ENCODE measurements at regions not wholly inside any gene's neighbourhood (a gene's known extent, or its start where the extent isn't known, plus 50 kb on each side); places are given as distances from the start of the nearest gene placed in this dataset.

GRCh38 chr2:216281876-216282275 is 90.4 kb downstream of the MARCHF4 start:
- Mint-ChIP-seq H3K4me1 (peaks cover 15% of the 10 kb centered on the region), H3K9me3 (peaks cover 0 to 2% (median 0%) of the 10 kb centered on the region in 7 donors), H3K4me3 (no peak overlapping the region), H3K27me3 (ENCODE audit: low read depth in 3 of 3) (peaks cover 0 to 1% (median 0%) of the 10 kb centered on the region in 3 donors), H3K36me3 (no peaks in the 10 kb centered on the region), H3K27ac (no peak overlapping the region)
- Histone ChIP-seq H3K4me2 (replicated peaks; ENCODE audit: extremely low read depth, low read length, poor library complexity, severe bottlenecking) (no peak overlapping the region), H3K4me3 (replicated peaks in 1 of 3; ENCODE audit: low read depth in 2 of 3, low read length in 3 of 3) (no peak overlapping the region), H3K4me1 (ENCODE audit: control insufficient read depth in 1 of 2, insufficient read depth in 2 of 2, low read length in 2 of 2) (no peaks in the 10 kb centered on the region), H4K20me1 (ENCODE audit: insufficient read depth, low read length) (no peaks in the 10 kb centered on the region), H3K9me3 (replicated peaks in 1 of 2; ENCODE audit: control insufficient read depth in 1 of 2, insufficient read depth in 1 of 2, low read length in 2 of 2) (no peaks in the 10 kb centered on the region), H3K9ac (ENCODE audit: insufficient read depth, low read length, poor library complexity, severe bottlenecking) (no peak overlapping the region), H2AFZ (ENCODE audit: insufficient read depth, low read depth, low read length, poor library complexity, severe bottlenecking) (no peak overlapping the region), H3K36me3 (replicated peaks in 1 of 2; ENCODE audit: control insufficient read depth in 1 of 2, insufficient read depth in 2 of 2, low read length in 2 of 2) (no peaks in the 10 kb centered on the region), H3K27ac (ENCODE audit: low read depth in 1 of 2, low read length in 2 of 2) (no peak overlapping the region), H3K79me2 (ENCODE audit: insufficient read depth, low read length) (no peaks in the 10 kb centered on the region), H3K27me3 (ENCODE audit: control insufficient read depth in 2 of 2, insufficient read depth in 2 of 2, low read length in 2 of 2) (no peaks in the 10 kb centered on the region)
- WGBS (ENCODE audit: insufficient coverage) = no CpG with 5 or more reads among the region's 2 CpGs
- intact Hi-C loops (cut with micrococcal nuclease) = no loop called here
- TF ChIP-seq, protein P1, sequence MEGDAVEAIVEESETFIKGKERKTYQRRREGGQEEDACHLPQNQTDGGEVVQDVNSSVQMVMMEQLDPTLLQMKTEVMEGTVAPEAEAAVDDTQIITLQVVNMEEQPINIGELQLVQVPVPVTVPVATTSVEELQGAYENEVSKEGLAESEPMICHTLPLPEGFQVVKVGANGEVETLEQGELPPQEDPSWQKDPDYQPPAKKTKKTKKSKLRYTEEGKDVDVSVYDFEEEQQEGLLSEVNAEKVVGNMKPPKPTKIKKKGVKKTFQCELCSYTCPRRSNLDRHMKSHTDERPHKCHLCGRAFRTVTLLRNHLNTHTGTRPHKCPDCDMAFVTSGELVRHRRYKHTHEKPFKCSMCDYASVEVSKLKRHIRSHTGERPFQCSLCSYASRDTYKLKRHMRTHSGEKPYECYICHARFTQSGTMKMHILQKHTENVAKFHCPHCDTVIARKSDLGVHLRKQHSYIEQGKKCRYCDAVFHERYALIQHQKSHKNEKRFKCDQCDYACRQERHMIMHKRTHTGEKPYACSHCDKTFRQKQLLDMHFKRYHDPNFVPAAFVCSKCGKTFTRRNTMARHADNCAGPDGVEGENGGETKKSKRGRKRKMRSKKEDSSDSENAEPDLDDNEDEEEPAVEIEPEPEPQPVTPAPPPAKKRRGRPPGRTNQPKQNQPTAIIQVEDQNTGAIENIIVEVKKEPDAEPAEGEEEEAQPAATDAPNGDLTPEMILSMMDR (IDR thresholded peaks at IDR 0.05) = no peak
- no peak for DNase-seq

GRCh38 chr2:216281316-216281715 is 91.0 kb downstream of the MARCHF4 start:
- WGBS (ENCODE audit: insufficient coverage) = 100% methylated on average over 1 of the region's 1 CpG
- intact Hi-C loops (cut with micrococcal nuclease) = no loop called here
- Histone ChIP-seq H3K9ac (ENCODE audit: insufficient read depth, low read length, poor library complexity, severe bottlenecking) (no peak overlapping the region), H3K4me1 (ENCODE audit: control insufficient read depth in 1 of 2, insufficient read depth in 2 of 2, low read length in 2 of 2) (no peaks in the 10 kb centered on the region), H2AFZ (ENCODE audit: insufficient read depth, low read depth, low read length, poor library complexity, severe bottlenecking) (no peak overlapping the region), H3K4me2 (replicated peaks; ENCODE audit: extremely low read depth, low read length, poor library complexity, severe bottlenecking) (no peak overlapping the region), H3K27ac (ENCODE audit: low read depth in 1 of 2, low read length in 2 of 2) (no peak overlapping the region), H3K79me2 (ENCODE audit: insufficient read depth, low read length) (no peaks in the 10 kb centered on the region), H3K27me3 (ENCODE audit: control insufficient read depth in 2 of 2, insufficient read depth in 2 of 2, low read length in 2 of 2) (no peaks in the 10 kb centered on the region), H3K9me3 (replicated peaks in 1 of 2; ENCODE audit: control insufficient read depth in 1 of 2, insufficient read depth in 1 of 2, low read length in 2 of 2) (no peaks in the 10 kb centered on the region), H3K36me3 (replicated peaks in 1 of 2; ENCODE audit: control insufficient read depth in 1 of 2, insufficient read depth in 2 of 2, low read length in 2 of 2) (no peaks in the 10 kb centered on the region), H3K4me3 (replicated peaks in 1 of 3; ENCODE audit: low read depth in 2 of 3, low read length in 3 of 3) (no peak overlapping the region), H4K20me1 (ENCODE audit: insufficient read depth, low read length) (no peaks in the 10 kb centered on the region)
- TF ChIP-seq, protein P1 (IDR thresholded peaks at IDR 0.05) = no peak
- Mint-ChIP-seq H3K4me3 (no peak overlapping the region), H3K27me3 (ENCODE audit: low read depth in 3 of 3) (peaks cover 0 to 3% (median 0%) of the 10 kb centered on the region in 3 donors), H3K9me3 (peaks cover 0 to 2% (median 0%) of the 10 kb centered on the region in 7 donors), H3K4me1 (peaks cover 12% of the 10 kb centered on the region), H3K36me3 (no peaks in the 10 kb centered on the region), H3K27ac (peak overlapping the region in 1 of 7 donors; percentile 38)
- DNase-seq = no peak
